ENCODE measurements at regions not wholly inside any gene's neighbourhood (a gene's known extent, or its start where the extent isn't known, plus 50 kb on each side); places are given as distances from the start of the nearest gene placed in this dataset.

GRCh38 chr11:122572592-122572991 lies 82.9 kb upstream of the UBASH3B start:
- Histone ChIP-seq H3K9me3 (ENCODE audit: insufficient read depth in 2 of 2, low read depth in 1 of 2, low read length in 1 of 2) (no peaks in the 10 kb centered on the region), H3K9ac (replicated peaks in 1 of 4; ENCODE audit: extremely low read depth in 1 of 4, low read depth in 3 of 4, low read length in 3 of 4) (no peak overlapping the region), H3K79me1 (ENCODE audit: low read depth, low read length) (no peaks in the 10 kb centered on the region), H3K27ac (ENCODE audit: low read depth, low read length) (no peak overlapping the region), H4K5ac (ENCODE audit: insufficient read length, low read depth, low read length) (no peak overlapping the region), H3K4ac (replicated peaks; ENCODE audit: insufficient read length, low read depth, low read length) (no peak overlapping the region), H3K4me3 (ENCODE audit: extremely low read depth in 1 of 4, insufficient read depth in 2 of 4, low read depth in 3 of 4, low read length in 4 of 4) (no peak overlapping the region), H3K14ac (ENCODE audit: insufficient read length) (no peak overlapping the region), H2BK120ac (replicated peaks; ENCODE audit: low read depth, low read length) (no peak overlapping the region), H3K27me3 (replicated peaks in 1 of 4; ENCODE audit: control insufficient read depth in 3 of 4, extremely low read depth in 1 of 4, insufficient read depth in 3 of 4, low read length in 3 of 4) (no peaks in the 10 kb centered on the region), H2AK5ac (ENCODE audit: low read depth, low read length) (no peak overlapping the region), H3K23me2 (ENCODE audit: low read depth, low read length) (no peaks in the 10 kb centered on the region), H3K79me2 (ENCODE audit: control insufficient read depth in 1 of 2, insufficient read depth in 2 of 2, low read length in 2 of 2) (no peaks in the 10 kb centered on the region), H3K36me3 (ENCODE audit: control insufficient read depth in 2 of 4, insufficient read depth in 4 of 4, low read length in 3 of 4) (no peaks in the 10 kb centered on the region), H3K18ac (ENCODE audit: extremely low read depth, low read length) (no peak overlapping the region), H2BK15ac (ENCODE audit: low read length) (no peak overlapping the region), H4K8ac (ENCODE audit: extremely low read depth, insufficient read depth, low read length) (no peak overlapping the region), H2AFZ (ENCODE audit: low read length) (no peak overlapping the region), H3K56ac (replicated peaks; ENCODE audit: insufficient read length, low read depth, low read length) (no peak overlapping the region), H3K4me1 (replicated peaks in 1 of 4; ENCODE audit: control insufficient read depth in 3 of 4, insufficient read depth in 4 of 4, low read length in 3 of 4) (no peaks in the 10 kb centered on the region), H3K4me2 (ENCODE audit: insufficient read depth in 1 of 2, low read depth in 2 of 2, low read length in 2 of 2) (no peak overlapping the region), H2BK20ac (ENCODE audit: low read length) (no peak overlapping the region), H4K20me1 (replicated peaks in 1 of 2; ENCODE audit: control insufficient read depth in 1 of 2, insufficient read depth in 2 of 2, low read length in 2 of 2) (no peaks in the 10 kb centered on the region), H2BK12ac (ENCODE audit: low read depth, low read length) (no peak overlapping the region), H4K91ac (replicated peaks; ENCODE audit: insufficient read length, low read length) (no peak overlapping the region), H3K23ac (ENCODE audit: insufficient read length) (no peak overlapping the region), H2BK5ac (ENCODE audit: low read depth, low read length) (no peak overlapping the region)
- 83% methylated on average over 3 of the region's 3 CpGs; no CpG with 5 or more reads in 1 of the 2 experiments for WGBS, 2 experiments (ENCODE audit: extremely low coverage in 1 of 2, insufficient coverage in 1 of 2, insufficient read length in 1 of 2, insufficient replicate concordance in 2 of 2, low coverage in 1 of 2, low lambda C conversion rate in 2 of 2, missing lambda C conversion rate in 1 of 2)
- ChIA-PET POLR2A (ENCODE audit: partially characterized antibody) (no interaction called here), CTCF (ENCODE audit: partially characterized antibody) (interaction anchor here (0.9 to 2.2 kb wide), 2 partner anchors 14 to 16 kb away, joined by 3 to 6 read pairs; no protein-coding TSS in a partner anchor)
- DNase-seq (ENCODE audit: low read depth in 1 of 2, low spot score in 2 of 2): no peak
- FAIRE-seq: no peak
- TF ChIP-seq JUND (IDR thresholded peaks at IDR 0.05; ENCODE audit: low read length) (no peak), CBX8 (IDR thresholded peaks at IDR 0.05; ENCODE audit: borderline replicate concordance, low read depth, low read length) (no peak)

Measured in H1 (cell line).